H1 (cell line): ENCODE measurements at regions not wholly inside any gene's neighbourhood (a gene's known extent, or its start where the extent isn't known, plus 50 kb on each side); places are given as distances from the start of the nearest gene placed in this dataset.

Experiments
- CTCF ChIA-PET: fragments of 300-600 bp; sonication (Branson Sonifier 250); formaldehyde crosslinking; loops from one replicate; lab custom pipeline; 2021; ENCODE audit not compliant: partially characterized antibody; lab: Charles Lee
- POLR2A ChIA-PET: fragments of 300-600 bp; sonication (Branson Sonifier 250); formaldehyde crosslinking; loops from one replicate; lab custom pipeline; 2021; ENCODE audit warnings: inconsistent platforms; ENCODE audit not compliant: partially characterized antibody; lab: Charles Lee
- DNase-seq, 2 experiments: peaks; one replicate each; pipeline versions ENCODE4 v3.0.0 to v3.0.0-alpha.2; 2010 to 2022; ENCODE audit warnings: low spot score in 2 of 2, low read depth in 1 of 2, mixed read lengths in 1 of 2
- FAIRE-seq: peaks from 2 replicates; lab custom pipeline; 2011; peaks lifted over from hg19 to GRCh38; lab: Jason Lieb, UNC
- H2AFZ ChIP-seq: 2 replicates; pipeline ENCODE4 v1.8.1; 2012; ENCODE audit warnings: low read length, inconsistent platforms
- H2AK5ac ChIP-seq: 2 replicates; pipeline ENCODE4 v1.6.1; 2013; ENCODE audit warnings: low read depth, low read length
- H2BK120ac ChIP-seq: replicated peaks from 2 replicates; pipeline ENCODE3; 2013; ENCODE audit warnings: low read depth, low read length, inconsistent platforms
- H2BK12ac ChIP-seq: 2 replicates; pipeline ENCODE4 v1.6.1; 2013; ENCODE audit warnings: low read depth, low read length
- H2BK15ac ChIP-seq: 2 replicates; pipeline ENCODE4 v1.6.1; 2013; ENCODE audit warnings: low read length
- H2BK20ac ChIP-seq: 2 replicates; pipeline ENCODE4 v1.6.1; 2013; ENCODE audit warnings: low read length
- H2BK5ac ChIP-seq: 2 replicates; pipeline ENCODE4 v1.6.1; 2013; ENCODE audit warnings: low read depth, low read length
- H3K14ac ChIP-seq: 2 replicates; pipeline ENCODE4 v1.6.1; 2013; ENCODE audit warnings: inconsistent platforms; ENCODE audit not compliant: insufficient read length
- H3K18ac ChIP-seq: 2 replicates; pipeline ENCODE4 v1.6.1; 2013; ENCODE audit warnings: low read length; ENCODE audit errors: extremely low read depth
- H3K23ac ChIP-seq: 2 replicates; pipeline ENCODE4 v1.6.1; 2013; ENCODE audit warnings: inconsistent platforms; ENCODE audit not compliant: insufficient read length
- H3K23me2 ChIP-seq: 2 replicates; pipeline ENCODE4 v1.6.1; 2013; ENCODE audit warnings: low read depth, low read length
- H3K27ac ChIP-seq: 2 replicates; pipeline ENCODE4 v1.6.1; 2011; ENCODE audit warnings: low read depth, low read length, inconsistent platforms
- H3K27me3 ChIP-seq, 4 experiments: replicated peaks in 1 of 4; 1 replicate in 1 of 4; 2 replicates in 3 of 4; pipeline versions ENCODE4 v1.6.1 to v1.8.1; 2011 to 2013; ENCODE audit warnings: low read length in 3 of 4, mild to moderate bottlenecking in 3 of 4, inconsistent platforms in 2 of 4, mixed read lengths in 2 of 4, moderate library complexity in 1 of 4; ENCODE audit not compliant: control insufficient read depth in 3 of 4, insufficient read depth in 3 of 4; ENCODE audit errors: extremely low read depth in 1 of 4
- H3K36me3 ChIP-seq, 4 experiments: 2 replicates each; pipeline versions ENCODE4 v1.6.1 to v1.8.1; 2011 to 2013; ENCODE audit warnings: mild to moderate bottlenecking in 4 of 4, low read length in 3 of 4, moderate library complexity in 2 of 4, control low read depth in 1 of 4, inconsistent platforms in 1 of 4; ENCODE audit not compliant: insufficient read depth in 4 of 4, control insufficient read depth in 2 of 4
- H3K4ac ChIP-seq: replicated peaks from 2 replicates; pipeline ENCODE3; 2013; ENCODE audit warnings: low read length, low read depth, mixed read lengths, inconsistent platforms; ENCODE audit not compliant: insufficient read length
- H3K4me1 ChIP-seq, 4 experiments: replicated peaks in 1 of 4; 1 replicate in 1 of 4; 2 replicates in 3 of 4; pipeline versions ENCODE4 v1.6.1 to v1.8.1; 2011 to 2013; ENCODE audit warnings: low read length in 3 of 4, inconsistent platforms in 2 of 4, mixed read lengths in 1 of 4; ENCODE audit not compliant: insufficient read depth in 4 of 4, control insufficient read depth in 3 of 4
- H3K4me2 ChIP-seq, 2 experiments: 2 replicates each; pipeline versions ENCODE4 v1.6.1 to v1.8.1; 2011 to 2013; ENCODE audit warnings: low read depth in 2 of 2, low read length in 2 of 2, control low read depth in 1 of 2, inconsistent platforms in 1 of 2, mild to moderate bottlenecking in 1 of 2; ENCODE audit not compliant: insufficient read depth in 1 of 2
- H3K4me3 ChIP-seq, 4 experiments: fragments of 200-600, 300-600 bp in 1 of 4; sonication (generic), shearing (Covaris generic), sonication (Bioruptor Twin) in 1 of 4; 2 replicates each; pipeline versions ENCODE4 v1.5.1 to v1.8.1; 2011 to 2016; ENCODE audit warnings: low read length in 4 of 4, low read depth in 3 of 4, control low read depth in 2 of 4, inconsistent platforms in 2 of 4, mild to moderate bottlenecking in 2 of 4, mixed read lengths in 1 of 4, moderate library complexity in 1 of 4; ENCODE audit not compliant: insufficient read depth in 2 of 4; ENCODE audit errors: extremely low read depth in 1 of 4
- H3K56ac ChIP-seq: replicated peaks from 2 replicates; pipeline ENCODE3; 2013; ENCODE audit warnings: low read depth, mild to moderate bottlenecking, mixed read lengths, low read length, inconsistent platforms; ENCODE audit not compliant: insufficient read length
- H3K79me1 ChIP-seq: 2 replicates; pipeline ENCODE4 v1.6.1; 2013; ENCODE audit warnings: low read depth, low read length, control low read depth
- H3K79me2 ChIP-seq, 2 experiments: 2 replicates each; pipeline versions ENCODE4 v1.6.1 to v1.8.1; 2012 to 2013; ENCODE audit warnings: low read length in 2 of 2, mild to moderate bottlenecking in 2 of 2, inconsistent platforms in 1 of 2; ENCODE audit not compliant: insufficient read depth in 2 of 2, control insufficient read depth in 1 of 2
- H3K9ac ChIP-seq, 4 experiments: replicated peaks in 1 of 4; 1 replicate in 1 of 4; 2 replicates in 3 of 4; pipeline versions ENCODE4 v1.6.1 to v1.8.1; 2011 to 2013; ENCODE audit warnings: low read depth in 3 of 4, low read length in 3 of 4, control low read depth in 2 of 4, mild to moderate bottlenecking in 2 of 4, moderate library complexity in 2 of 4, inconsistent platforms in 1 of 4; ENCODE audit errors: extremely low read depth in 1 of 4
- H3K9me3 ChIP-seq, 2 experiments: 2 replicates each; pipeline versions ENCODE4 v1.6.1 to v1.8.1; 2012 to 2013; ENCODE audit warnings: mild to moderate bottlenecking in 2 of 2, moderate library complexity in 2 of 2, control low read depth in 1 of 2, inconsistent platforms in 1 of 2, low read depth in 1 of 2, low read length in 1 of 2, mixed read lengths in 1 of 2; ENCODE audit not compliant: insufficient read depth in 2 of 2
- H4K20me1 ChIP-seq, 2 experiments: replicated peaks in 1 of 2; 2 replicates each; pipeline versions ENCODE3 to v1.8.1; 2011 to 2013; ENCODE audit warnings: inconsistent platforms in 2 of 2, low read length in 2 of 2, mild to moderate bottlenecking in 1 of 2; ENCODE audit not compliant: insufficient read depth in 2 of 2, control insufficient read depth in 1 of 2
- H4K5ac ChIP-seq: 2 replicates; pipeline ENCODE4 v1.6.1; 2013; ENCODE audit warnings: low read length, low read depth, mixed read lengths, inconsistent platforms; ENCODE audit not compliant: insufficient read length
- H4K8ac ChIP-seq: 2 replicates; pipeline ENCODE4 v1.8.0; 2013; ENCODE audit warnings: mild to moderate bottlenecking, moderate library complexity, low read length, inconsistent platforms; ENCODE audit not compliant: insufficient read depth; ENCODE audit errors: extremely low read depth
- H4K91ac ChIP-seq: replicated peaks from 2 replicates; pipeline ENCODE3; 2013; ENCODE audit warnings: low read length, mixed read lengths, inconsistent platforms; ENCODE audit not compliant: insufficient read length
- CBX8 ChIP-seq: fragments of 300-800, 300-1000 bp; sonication (generic); IDR thresholded peaks from 2 replicates; pipeline ENCODE4 v1.7.1; 2016; ENCODE audit warnings: low read depth, low read length, borderline replicate concordance
- KDM4A ChIP-seq: IDR thresholded peaks from one replicate; pipeline ENCODE4 v1.7.1; 2012; ENCODE audit warnings: low read depth, mild to moderate bottlenecking, moderate library complexity, low read length, inconsistent platforms; ENCODE audit not compliant: severe bottlenecking
- NANOG ChIP-seq: IDR thresholded peaks from 2 replicates; pipeline ENCODE4 v1.6.1; 2011; ENCODE audit warnings: low read length, low read depth, mild to moderate bottlenecking, inconsistent platforms; ENCODE audit not compliant: insufficient read depth, poor library complexity, severe bottlenecking
- POLR2AphosphoS5 ChIP-seq: IDR thresholded peaks from 2 replicates; pipeline ENCODE4 v1.6.1; 2011; ENCODE audit warnings: low read depth, low read length
- RAD21 ChIP-seq, 2 experiments: IDR thresholded peaks in 1 of 2; conservative IDR thresholded peaks in 1 of 2; 2 replicates each; pipeline ENCODE4 v1.6.1; 2011; ENCODE audit warnings: low read depth in 2 of 2, low read length in 2 of 2, improper control_type of control experiment in 1 of 2, inconsistent platforms in 1 of 2, mild to moderate bottlenecking in 1 of 2, moderate library complexity in 1 of 2
- WGBS, 2 experiments: shearing (Covaris generic) in 1 of 2; methylation state at CpG; one replicate each; pipeline versions ENCODE4 v1.1.6 to v1.1.7; 2013 to 2015; ENCODE audit warnings: low lambda C conversion rate in 2 of 2, mixed read lengths in 2 of 2, inconsistent platforms in 1 of 2, low coverage in 1 of 2, missing lambda C conversion rate in 1 of 2; ENCODE audit not compliant: insufficient replicate concordance in 2 of 2, insufficient coverage in 1 of 2, insufficient read length in 1 of 2; ENCODE audit errors: extremely low coverage in 1 of 2, missing lambda C conversion rate in 1 of 2; 5-methylcytosine and 5-hydroxymethylcytosine counted together

GRCh38 chr13:107882708-107883560 is 332.4 kb downstream of the LIG4 start:
- Histone ChIP-seq H3K27me3 (no peaks in the 10 kb centered on the region), H3K56ac (no peak overlapping the region), H3K79me1 (no peaks in the 10 kb centered on the region), H3K4ac (no peak overlapping the region), H2BK12ac (no peak overlapping the region), H2BK120ac (no peak overlapping the region), H3K4me3 (no peak overlapping the region), H4K8ac (no peak overlapping the region), H3K23me2 (no peaks in the 10 kb centered on the region), H2BK15ac (no peak overlapping the region), H2AK5ac (no peak overlapping the region), H3K4me2 (no peak overlapping the region), H3K18ac (no peak overlapping the region), H3K27ac (no peak overlapping the region), H3K79me2 (no peaks in the 10 kb centered on the region), H2BK5ac (no peak overlapping the region), H3K36me3 (no peaks in the 10 kb centered on the region), H4K20me1 (no peaks in the 10 kb centered on the region), H3K14ac (no peak overlapping the region), H3K23ac (no peak overlapping the region), H3K4me1 (no peaks in the 10 kb centered on the region), H3K9me3 (no peaks in the 10 kb centered on the region), H4K91ac (no peak overlapping the region), H2BK20ac (no peak overlapping the region), H3K9ac (no peak overlapping the region), H4K5ac (no peak overlapping the region), H2AFZ (no peak overlapping the region)
- DNase-seq (no peak), FAIRE-seq (no peak)
- CTCF ChIA-PET, result interaction anchor here (0.9 to 1.6 kb wide), 3 partner anchors 9 to 258 kb away, joined by 3 to 4 read pairs (median 3); no protein-coding TSS in a partner anchor
- TF ChIP-seq KDM4A (no peak), NANOG (no peak), POLR2AphosphoS5 (no peak), CBX8 (no peak), RAD21 (IDR thresholded peaks at IDR 0.05 in 1 of 2, conservative IDR thresholded peaks at IDR 0.05 in 1 of 2; ENCODE audit: low read depth in 2 of 2, low read length in 2 of 2) (no peak)
- WGBS, 2 experiments, result 89% methylated on average over 11 of the region's 11 CpGs; no CpG with 5 or more reads in 1 of the 2 experiments
- POLR2A ChIA-PET, result no interaction called here
